ENCODE measurements at regions not wholly inside any gene's neighbourhood (a gene's known extent, or its start where the extent isn't known, plus 50 kb on each side); places are given as distances from the start of the nearest gene placed in this dataset.

GRCh38 chr9:13716601-13717321, 437.3 kb upstream of the MPDZ start:
- H3K4me3 ChIP-seq (replicated peaks in 1 of 3; ENCODE audit: insufficient read depth in 1 of 3, low read depth in 1 of 3, low read length in 3 of 3) = no peak overlapping the region
- ChIA-PET CTCF (interaction anchor here (0.9 kb wide), 2 partner anchors 11 kb away, joined by 4 to 5 read pairs; no protein-coding TSS in a partner anchor), POLR2A (no interaction called here)
- FAIRE-seq = no peak
- no peak overlapping the region for H3K27ac ChIP-seq (ENCODE audit: insufficient read depth, low read depth, low read length)
- peak overlapping the region; percentile 26 for H2AFZ ChIP-seq (ENCODE audit: low read depth, low read length)
- intact Hi-C loops (cut with micrococcal nuclease) (no loop called here), dilution Hi-C loops (cut with MboI; ENCODE audit: extremely low pct_ligation_motif_present, low sequenced_read_pairs) (no loop called here)
- peaks cover 2% of the 10 kb centered on the region for H3K4me1 ChIP-seq (ENCODE audit: control insufficient read depth, extremely low read depth, insufficient read depth, low read length)
- H3K36me3 ChIP-seq (ENCODE audit: control insufficient read depth in 2 of 2, extremely low read depth in 1 of 2, insufficient read depth in 2 of 2, low read length in 2 of 2) = no peaks in the 10 kb centered on the region
- TF ChIP-seq GATA2 (IDR thresholded peaks at IDR 0.05; ENCODE audit: insufficient read depth, insufficient read length, low read depth, low read length) (no peak), POLR2A (IDR thresholded peaks at IDR 0.05; ENCODE audit: low read depth, low read length) (no peak), MYC (IDR thresholded peaks at IDR 0.05; ENCODE audit: low read depth, low read length) (no peak), POLR2AphosphoS5 (IDR thresholded peaks at IDR 0.05; ENCODE audit: insufficient read depth, low read depth, low read length) (no peak), FOS (IDR thresholded peaks at IDR 0.05; ENCODE audit: borderline replicate concordance, insufficient read depth, low read length) (no peak), JUN (IDR thresholded peaks at IDR 0.05; ENCODE audit: borderline replicate concordance, insufficient read depth, insufficient read length, low read depth) (no peak), EZH2 (IDR thresholded peaks at IDR 0.05; ENCODE audit: borderline replicate concordance, low read depth, low read length, severe bottlenecking) (no peak), CTCF (IDR thresholded peaks at IDR 0.05; ENCODE audit: extremely low read depth in 1 of 2, insufficient read depth in 1 of 2, low read depth in 1 of 2, low read length in 2 of 2) (no peak)
- TF ChIP-seq, protein P1, sequence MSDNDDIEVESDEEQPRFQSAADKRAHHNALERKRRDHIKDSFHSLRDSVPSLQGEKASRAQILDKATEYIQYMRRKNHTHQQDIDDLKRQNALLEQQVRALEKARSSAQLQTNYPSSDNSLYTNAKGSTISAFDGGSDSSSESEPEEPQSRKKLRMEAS (IDR thresholded peaks at IDR 0.05; ENCODE audit: insufficient read depth, insufficient read length) = no peak
- no peaks in the 10 kb centered on the region for H4K20me1 ChIP-seq (replicated peaks; ENCODE audit: control insufficient read depth, extremely low read depth, insufficient read depth, low read length)
- DNase-seq (ENCODE audit: low read depth, low spot score) = peak; percentile 27
- no peaks in the 10 kb centered on the region for H3K9me3 ChIP-seq (replicated peaks; ENCODE audit: control insufficient read depth, insufficient read depth, low read length)
- H3K4me2 ChIP-seq (ENCODE audit: insufficient read depth, low read length) = no peak overlapping the region
- H3K27me3 ChIP-seq (ENCODE audit: control insufficient read depth in 2 of 2, insufficient read depth in 2 of 2, low read length in 2 of 2) = no peaks in the 10 kb centered on the region
- H3K79me2 ChIP-seq (ENCODE audit: control insufficient read depth, insufficient read depth, low read length) = no peaks in the 10 kb centered on the region
- no TSS peak for BruUV-seq (replicated peaks)
- H3K9ac ChIP-seq (replicated peaks; ENCODE audit: extremely low read depth, insufficient read depth, low read length) = no peak overlapping the region
- no peaks in the 10 kb centered on the region for H3K9me1 ChIP-seq (replicated peaks; ENCODE audit: control insufficient read depth, extremely low read depth, insufficient read depth, low read length)

All from endothelial cell of umbilical vein (primary cell).